GM12873 (cell line): ENCODE measurements at regions not wholly inside any gene's neighbourhood (a gene's known extent, or its start where the extent isn't known, plus 50 kb on each side); places are given as distances from the start of the nearest gene placed in this dataset.

Experiments used
- TF ChIP-seq, protein P1 (sequence below): IDR thresholded peaks from 2 replicates; pipeline ENCODE4 v1.5.1; 2012; ENCODE audit warnings: low read depth, mild to moderate bottlenecking, moderate library complexity, low read length, control low read depth; ENCODE audit not compliant: insufficient read depth; ENCODE audit errors: missing control alignments

DNA sequence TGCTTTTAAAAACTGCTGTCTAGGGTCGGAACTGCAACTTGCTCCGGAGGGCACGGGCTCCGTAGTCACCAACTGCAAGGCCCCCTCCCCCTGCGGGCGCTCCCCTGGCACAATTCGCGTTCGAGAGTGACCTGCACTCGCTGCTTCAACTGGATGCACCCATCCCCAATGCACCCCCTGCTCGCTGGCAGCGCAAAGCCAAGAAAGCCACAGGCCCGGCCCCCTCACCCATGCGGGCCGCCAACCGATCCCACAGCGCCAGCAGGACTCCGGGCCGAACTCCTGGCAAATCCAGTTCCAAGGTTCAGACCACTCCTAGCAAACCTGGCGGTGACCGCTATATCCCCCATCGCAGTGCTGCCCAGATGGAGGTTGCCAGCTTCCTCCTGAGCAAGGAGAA lies 64.2 kb upstream of the GAS1 start:
- TF ChIP-seq, protein P1, sequence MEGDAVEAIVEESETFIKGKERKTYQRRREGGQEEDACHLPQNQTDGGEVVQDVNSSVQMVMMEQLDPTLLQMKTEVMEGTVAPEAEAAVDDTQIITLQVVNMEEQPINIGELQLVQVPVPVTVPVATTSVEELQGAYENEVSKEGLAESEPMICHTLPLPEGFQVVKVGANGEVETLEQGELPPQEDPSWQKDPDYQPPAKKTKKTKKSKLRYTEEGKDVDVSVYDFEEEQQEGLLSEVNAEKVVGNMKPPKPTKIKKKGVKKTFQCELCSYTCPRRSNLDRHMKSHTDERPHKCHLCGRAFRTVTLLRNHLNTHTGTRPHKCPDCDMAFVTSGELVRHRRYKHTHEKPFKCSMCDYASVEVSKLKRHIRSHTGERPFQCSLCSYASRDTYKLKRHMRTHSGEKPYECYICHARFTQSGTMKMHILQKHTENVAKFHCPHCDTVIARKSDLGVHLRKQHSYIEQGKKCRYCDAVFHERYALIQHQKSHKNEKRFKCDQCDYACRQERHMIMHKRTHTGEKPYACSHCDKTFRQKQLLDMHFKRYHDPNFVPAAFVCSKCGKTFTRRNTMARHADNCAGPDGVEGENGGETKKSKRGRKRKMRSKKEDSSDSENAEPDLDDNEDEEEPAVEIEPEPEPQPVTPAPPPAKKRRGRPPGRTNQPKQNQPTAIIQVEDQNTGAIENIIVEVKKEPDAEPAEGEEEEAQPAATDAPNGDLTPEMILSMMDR = no peak

DNA sequence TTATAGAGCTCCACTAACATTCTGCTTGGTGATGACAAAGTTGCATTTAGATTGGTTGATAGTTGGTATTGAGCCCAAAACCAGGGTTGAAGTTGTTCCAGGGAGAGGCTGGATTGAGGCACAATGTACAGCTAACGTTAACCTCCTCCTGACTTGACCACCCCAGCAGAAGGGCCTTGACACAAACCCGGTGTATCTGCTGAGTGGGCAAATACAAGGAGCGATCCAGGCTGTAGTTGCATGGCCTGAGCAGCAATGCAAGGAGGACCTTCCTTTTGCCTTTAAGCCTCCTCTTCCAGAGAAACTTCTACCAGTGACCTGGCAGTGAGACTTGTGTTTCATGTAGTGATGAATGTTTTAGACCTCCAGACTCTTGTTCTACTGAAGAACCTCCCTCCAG lies 66.2 kb upstream of the GAS1 start:
- TF ChIP-seq, protein P1 = no peak

DNA sequence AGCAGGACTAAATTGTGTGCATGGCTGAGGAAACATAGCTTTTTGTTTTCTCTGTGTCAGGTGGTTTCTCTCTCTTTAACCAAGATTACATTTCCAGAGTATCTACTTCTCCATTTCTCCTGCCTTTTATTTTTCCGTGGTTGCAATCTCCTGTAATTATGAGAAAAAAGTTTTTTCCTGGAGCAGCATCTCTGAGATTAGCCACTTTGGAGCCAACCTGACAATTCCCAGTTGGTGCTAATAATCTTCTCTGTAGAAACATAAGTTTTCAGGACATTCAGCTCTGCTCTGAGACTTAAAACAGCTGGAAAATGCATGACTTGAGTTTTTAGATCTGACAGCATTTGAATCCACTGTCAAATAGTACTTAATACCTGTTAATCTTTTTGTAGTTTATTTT lies 67.1 kb upstream of the GAS1 start:
- TF ChIP-seq, protein P1 = no peak

DNA sequence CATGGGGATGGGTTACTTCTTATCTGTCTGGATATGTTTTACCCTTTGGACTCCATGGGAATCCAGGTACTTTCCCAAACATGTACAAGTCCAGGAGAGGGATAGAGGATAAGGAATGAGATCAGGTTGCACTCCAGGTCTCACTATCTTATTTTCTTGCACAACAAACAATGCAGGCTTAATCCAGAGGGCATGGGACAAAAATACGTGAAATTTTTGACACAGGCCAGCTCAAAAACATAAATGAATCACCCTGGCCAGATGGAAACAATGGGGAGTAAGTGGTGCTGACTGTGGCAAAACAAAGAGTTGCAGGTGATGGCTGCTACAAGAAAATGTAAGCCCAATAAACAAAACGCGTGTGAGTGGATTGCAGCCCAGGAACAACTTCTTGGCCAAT lies 69.4 kb upstream of the GAS1 start:
- TF ChIP-seq, protein P1 = no peak

DNA sequence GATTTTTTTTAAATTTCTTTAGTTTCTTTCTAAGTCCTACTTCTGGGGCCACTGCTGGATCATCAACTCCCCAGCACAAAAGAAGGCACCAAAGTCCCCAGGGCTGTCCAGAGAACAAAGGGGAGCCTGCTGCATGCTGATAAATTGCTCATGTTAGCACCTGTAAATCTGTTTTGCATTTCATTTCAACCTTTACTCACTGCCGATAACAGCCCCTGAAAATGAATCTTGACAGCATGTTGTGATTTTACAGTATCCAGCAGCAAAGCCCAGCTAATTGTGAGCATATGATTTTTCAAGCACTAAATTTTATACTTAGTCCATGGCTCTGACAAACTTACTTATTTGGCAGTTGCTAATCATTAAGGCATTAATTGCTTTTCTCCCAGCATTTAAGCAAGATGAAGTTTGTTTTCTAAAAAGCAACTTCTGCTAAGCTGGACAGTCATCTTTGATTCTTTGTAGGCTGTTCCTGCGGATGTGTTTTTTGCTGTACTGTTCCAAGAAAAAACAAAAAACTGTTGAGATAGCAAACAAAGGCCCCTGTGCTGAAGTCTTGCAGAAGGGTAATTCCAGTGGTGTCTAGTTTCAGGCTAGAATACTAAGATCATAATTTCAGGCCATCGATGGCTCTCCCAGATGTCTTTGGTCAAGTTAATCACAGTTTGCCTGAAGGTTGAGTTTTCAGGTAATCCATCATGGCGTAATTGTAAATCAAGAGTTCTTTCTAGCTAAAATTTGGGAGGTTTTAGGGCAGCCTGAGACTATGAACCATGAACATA lies 73.1 kb upstream of the GAS1 start:
- TF ChIP-seq, protein P1 = no peak

DNA sequence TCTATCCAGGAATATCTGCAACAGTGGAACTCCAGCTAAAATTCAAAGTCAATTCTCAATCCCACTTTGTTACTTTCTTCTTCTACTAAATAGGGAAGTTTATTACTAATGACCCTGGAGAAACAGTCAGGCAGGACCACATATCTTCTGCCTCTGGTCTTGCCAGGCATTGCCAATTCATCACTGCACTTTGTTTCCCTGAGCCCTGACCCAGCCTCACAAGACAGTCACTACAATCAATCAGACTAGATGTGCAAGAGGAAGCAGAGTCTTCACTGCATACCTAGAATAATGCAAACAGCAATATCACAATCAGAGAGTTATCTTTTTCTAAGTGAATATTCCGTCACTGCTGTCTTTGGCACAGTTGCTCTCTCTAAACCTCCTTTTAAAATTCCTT lies 74.9 kb upstream of the GAS1 start:
- TF ChIP-seq, protein P1 = no peak

DNA sequence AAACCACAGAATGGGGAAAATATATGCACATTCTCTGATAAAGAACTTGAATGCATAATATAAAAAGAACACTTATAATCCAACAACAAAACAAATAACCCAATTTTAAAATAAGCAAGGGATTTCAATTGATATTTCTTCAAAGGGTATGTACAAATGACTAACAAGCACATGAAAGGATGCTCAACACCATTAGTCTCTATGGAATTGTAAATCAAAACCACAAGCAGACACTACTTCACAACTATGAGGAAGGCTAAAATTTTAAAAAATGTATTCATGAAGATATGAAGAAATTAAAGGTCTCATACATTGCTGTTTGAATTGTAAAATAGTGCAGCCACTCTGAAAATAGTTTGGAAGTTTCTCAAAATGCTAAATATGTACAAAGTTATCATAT lies 78.9 kb upstream of the GAS1 start:
- TF ChIP-seq, protein P1 = no peak
